ENCODE measurements at regions not wholly inside any gene's neighbourhood (a gene's known extent, or its start where the extent isn't known, plus 50 kb on each side); places are given as distances from the start of the nearest gene placed in this dataset.
"Not testable (repeated sequence)": the region's sequence is repeated elsewhere in the genome, so short reads cannot be mapped to it uniquely, and the experiment has no call there.

GRCh38 chr7:35905555-35905954 lies 104.7 kb downstream of the SEPTIN7 start:
- in situ Hi-C loops (cut with MboI; ENCODE audit: low pct_ligation_motif_present in 1 of 4, low pct_unique_long_range_greater_than_20kb in 1 of 4, low sequenced_read_pairs in 3 of 4) = loop anchor here in 3 of 4 donors (5.0 kb wide), 2 partner anchors 193 to 198 kb away; no protein-coding TSS in a partner anchor
- no peaks in the 10 kb centered on the region for H3K27me3 ChIP-seq
- H3K4me3 ChIP-seq = no peak overlapping the region
- H3K4me1 ChIP-seq = no peaks in the 10 kb centered on the region
- H3K9me3 ChIP-seq = no peaks in the 10 kb centered on the region
- TF ChIP-seq POLR2A (IDR thresholded peaks at IDR 0.05) (no peak), CTCF (IDR thresholded peaks at IDR 0.05) (no peak), POLR2AphosphoS5 (IDR thresholded peaks at IDR 0.05) (no peak), EP300 (IDR thresholded peaks at IDR 0.05; ENCODE audit: low read depth) (no peak)
- DNase-seq = no peak
- no peak overlapping the region for H3K27ac ChIP-seq
- WGBS, 2 donors (ENCODE audit: low coverage in 1 of 2) = 77 to 81% methylated on average over 5 of the region's 5 CpGs
- intact Hi-C loops (cut with DNase I; ENCODE audit: low total_unique reads) = no loop called here
- H3K36me3 ChIP-seq = peaks cover 0 to 18% (median 7%) of the 10 kb centered on the region in 4 donors

DNA sequence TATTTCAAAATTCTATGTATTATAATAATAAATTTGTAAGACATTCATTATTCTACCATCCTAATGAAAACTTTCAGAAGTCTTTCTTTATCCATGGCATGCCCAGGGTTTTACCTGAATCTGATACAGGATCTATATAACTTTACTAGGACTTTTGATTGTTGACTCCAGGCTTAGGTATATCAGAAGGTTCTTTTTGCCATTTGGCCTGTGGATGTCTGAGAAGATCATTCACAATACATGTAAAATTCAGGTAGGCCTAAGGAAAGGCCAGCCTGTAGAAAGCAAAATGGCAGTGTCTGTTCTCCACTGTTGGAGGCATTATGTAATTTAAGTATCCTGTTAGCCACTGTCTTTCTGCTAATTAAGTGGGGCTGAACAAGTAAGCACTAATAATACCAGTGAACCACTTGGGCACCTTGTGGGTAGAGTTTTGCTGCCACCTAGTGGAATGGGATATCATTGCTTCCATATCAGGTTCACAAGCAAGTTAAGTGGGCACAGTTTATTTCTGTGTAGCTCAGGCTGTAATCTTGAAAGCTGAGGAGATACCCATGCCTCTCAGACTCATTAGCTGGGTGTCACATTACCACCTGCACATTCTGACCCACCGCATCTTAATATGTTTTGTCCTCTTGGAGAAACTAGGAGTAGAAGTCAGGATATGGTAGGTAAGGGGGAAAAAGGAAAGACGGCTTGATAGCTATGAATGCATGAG lies 105.5 kb downstream of the SEPTIN7 start:
- no peaks in the 10 kb centered on the region for H3K27me3 ChIP-seq
- no peaks in the 10 kb centered on the region for H3K9me3 ChIP-seq
- intact Hi-C loops (cut with DNase I; ENCODE audit: low total_unique reads) (loop anchor here (2.0 kb wide), 1 partner anchor 198 kb away; no protein-coding TSS in a partner anchor), in situ Hi-C loops (cut with MboI; ENCODE audit: low pct_ligation_motif_present in 1 of 4, low pct_unique_long_range_greater_than_20kb in 1 of 4, low sequenced_read_pairs in 3 of 4) (loop anchor here in 3 of 4 donors (5.0 kb wide), 2 partner anchors 194 to 199 kb away; no protein-coding TSS in a partner anchor)
- peaks cover 0 to 18% (median 7%) of the 10 kb centered on the region in 4 donors for H3K36me3 ChIP-seq
- WGBS, 2 donors (ENCODE audit: low coverage in 1 of 2) = 56 to 62% methylated on average over 2 of the region's 2 CpGs
- H3K4me1 ChIP-seq = no peaks in the 10 kb centered on the region
- no peak for TF ChIP-seq POLR2A (IDR thresholded peaks at IDR 0.05)
- TF ChIP-seq CTCF (IDR thresholded peaks at IDR 0.05) = peak; percentile 91 to 96 (median 92)
- TF ChIP-seq EP300 (IDR thresholded peaks at IDR 0.05; ENCODE audit: low read depth) = no peak
- peak in 1 of 3 donors; percentile 18 for TF ChIP-seq POLR2AphosphoS5 (IDR thresholded peaks at IDR 0.05)
- DNase-seq = peak; percentile 57
- H3K4me3 ChIP-seq = no peak overlapping the region
- no peak overlapping the region for H3K27ac ChIP-seq

DNA sequence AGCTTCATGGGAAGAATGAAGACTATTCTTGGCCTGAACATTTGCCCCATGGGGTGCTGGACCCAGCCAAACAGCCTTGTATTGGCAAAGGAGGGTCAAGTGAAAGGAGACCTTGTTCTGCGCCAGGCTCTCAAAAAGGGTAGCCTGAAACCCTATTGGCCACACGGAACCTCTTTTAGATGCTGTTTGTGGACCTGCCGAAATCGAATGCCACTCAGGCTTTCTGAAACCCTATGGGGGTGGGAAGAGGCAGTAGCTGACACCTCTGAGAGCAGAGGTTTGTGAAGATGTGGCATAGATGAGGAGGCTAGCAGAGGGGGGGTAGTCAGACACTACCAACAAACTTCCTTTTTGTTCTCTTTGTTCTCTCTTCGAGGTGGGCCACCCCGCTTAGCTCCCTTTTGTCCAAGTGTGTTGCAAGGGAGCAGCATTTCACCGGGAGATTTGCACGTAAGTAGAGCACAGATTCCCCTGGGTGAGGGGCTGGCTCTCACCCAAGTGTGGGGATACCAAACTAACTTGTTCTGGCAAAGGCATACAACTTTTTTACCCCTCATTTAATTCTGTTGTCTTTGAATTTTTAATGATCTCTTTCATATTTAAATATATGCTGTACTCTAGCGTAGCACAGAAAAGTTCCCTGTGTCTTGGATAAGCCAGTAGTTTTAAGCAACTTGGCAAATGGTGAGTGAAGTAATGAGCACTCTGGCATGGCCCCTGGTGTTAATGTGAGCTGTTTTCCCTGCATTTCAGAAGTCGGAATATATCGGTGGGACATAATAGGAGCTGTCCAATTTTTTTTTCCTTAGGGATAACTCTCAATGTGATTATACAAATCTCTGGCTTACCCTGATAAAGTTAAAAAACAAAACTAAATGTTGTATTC lies 107.7 kb downstream of the SEPTIN7 start:
- Histone ChIP-seq H3K27me3 (no peaks in the 10 kb centered on the region), H3K9me3 (no peaks in the 10 kb centered on the region), H3K27ac (peak overlapping the region in 1 of 4 donors; percentile 8), H3K4me3 (no peak overlapping the region), H3K36me3 (peaks cover 0 to 12% (median 2%) of the 10 kb centered on the region in 4 donors), H3K4me1 (no peaks in the 10 kb centered on the region)
- 65 to 77% methylated on average over 3 to 11 of the region's 11 CpGs for WGBS, 2 donors (ENCODE audit: low coverage in 1 of 2)
- in situ Hi-C loops (cut with MboI; ENCODE audit: low pct_ligation_motif_present in 1 of 4, low pct_unique_long_range_greater_than_20kb in 1 of 4, low sequenced_read_pairs in 3 of 4) (loop anchor here in 3 of 4 donors (5.0 kb wide), 2 partner anchors 196 to 201 kb away; no protein-coding TSS in a partner anchor), intact Hi-C loops (cut with DNase I; ENCODE audit: low total_unique reads) (no loop called here)
- DNase-seq = no peak
- TF ChIP-seq CTCF (IDR thresholded peaks at IDR 0.05) (no peak), POLR2AphosphoS5 (IDR thresholded peaks at IDR 0.05) (no peak), POLR2A (IDR thresholded peaks at IDR 0.05) (no peak), EP300 (IDR thresholded peaks at IDR 0.05; ENCODE audit: low read depth) (no peak)

- peaks cover 0 to 3% (median 0%) of the 10 kb centered on the region in 4 donors for H3K36me3 ChIP-seq
- H3K27me3 ChIP-seq = no peaks in the 10 kb centered on the region
- H3K27ac ChIP-seq = no peak overlapping the region
- no peak for TF ChIP-seq POLR2A (IDR thresholded peaks at IDR 0.05)
- no peak for TF ChIP-seq EP300 (IDR thresholded peaks at IDR 0.05; ENCODE audit: low read depth)
- no peak for TF ChIP-seq POLR2AphosphoS5 (IDR thresholded peaks at IDR 0.05)
- TF ChIP-seq CTCF (IDR thresholded peaks at IDR 0.05) = no peak
- intact Hi-C loops (cut with DNase I; ENCODE audit: low total_unique reads) = loop anchor here (10.0 kb wide), 1 partner anchor 65 kb away; no protein-coding TSS in a partner anchor
- WGBS, 2 donors (ENCODE audit: low coverage in 1 of 2) = 88 to 92% methylated on average over 4 of the region's 4 CpGs
- in situ Hi-C loops (cut with MboI; ENCODE audit: low pct_ligation_motif_present in 1 of 4, low pct_unique_long_range_greater_than_20kb in 1 of 4, low sequenced_read_pairs in 3 of 4) = loop anchor here in 3 of 4 donors (5.0 kb wide), 2 partner anchors 198 to 203 kb away; no protein-coding TSS in a partner anchor
- no peak for DNase-seq
- H3K4me1 ChIP-seq = no peaks in the 10 kb centered on the region
- H3K4me3 ChIP-seq = no peak overlapping the region
- H3K9me3 ChIP-seq = no peaks in the 10 kb centered on the region
Observed at GRCh38 chr7:35909870-35910357, 109.1 kb downstream of the SEPTIN7 start.

- H3K27me3 ChIP-seq; H3K36me3 ChIP-seq; H3K27ac ChIP-seq; H3K4me1 ChIP-seq; H3K4me3 ChIP-seq; H3K9me3 ChIP-seq; in situ Hi-C loops (cut with MboI; ENCODE audit: low pct_ligation_motif_present in 1 of 4, low pct_unique_long_range_greater_than_20kb in 1 of 4, low sequenced_read_pairs in 3 of 4); DNase-seq: not testable (repeated sequence)
- 90 to 94% methylated on average over 3 of the region's 3 CpGs for WGBS, 2 donors (ENCODE audit: low coverage in 1 of 2)
- intact Hi-C loops (cut with DNase I; ENCODE audit: low total_unique reads) = loop anchor here (10.0 kb wide), 1 partner anchor 64 kb away; no protein-coding TSS in a partner anchor
Observed at GRCh38 chr7:35910621-35911020, 109.8 kb downstream of the SEPTIN7 start.

DNA sequence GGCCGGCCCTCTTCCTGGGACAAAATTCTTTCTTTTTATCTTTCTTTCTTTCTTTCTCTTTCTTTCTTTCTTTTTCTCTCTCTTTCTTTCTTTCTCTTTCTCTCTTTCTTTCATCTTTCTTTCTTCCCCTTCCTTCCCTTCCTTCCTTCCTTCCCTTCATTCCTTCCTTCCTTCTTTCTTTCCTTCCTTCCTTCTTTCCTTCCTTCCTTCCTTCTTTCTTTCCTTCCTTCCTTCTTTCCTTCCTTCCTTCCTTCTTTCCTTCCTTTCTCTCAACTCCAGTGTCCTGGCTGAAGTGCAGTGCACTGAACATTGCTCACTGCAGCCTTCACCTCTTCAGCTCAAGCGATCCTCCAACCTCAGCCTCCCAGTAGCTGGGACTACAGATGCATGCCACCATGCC lies 112.5 kb downstream of the SEPTIN7 start:
- H3K27ac ChIP-seq; DNase-seq; H3K36me3 ChIP-seq; H3K4me1 ChIP-seq; H3K27me3 ChIP-seq; H3K9me3 ChIP-seq; H3K4me3 ChIP-seq; in situ Hi-C loops (cut with MboI; ENCODE audit: low pct_ligation_motif_present in 1 of 4, low pct_unique_long_range_greater_than_20kb in 1 of 4, low sequenced_read_pairs in 3 of 4): not testable (repeated sequence)
- intact Hi-C loops (cut with DNase I; ENCODE audit: low total_unique reads) = loop anchor here (10.0 kb wide), 1 partner anchor 61 kb away; no protein-coding TSS in a partner anchor
- 95 to 100% methylated on average over 1 to 2 of the region's 2 CpGs for WGBS, 2 donors (ENCODE audit: low coverage in 1 of 2)
